ENCODE measurements at regions not wholly inside any gene's neighbourhood (a gene's known extent, or its start where the extent isn't known, plus 50 kb on each side); places are given as distances from the start of the nearest gene placed in this dataset.

- H3K4me3 ChIP-seq (ENCODE audit: low read length): no peak overlapping the region
- H3K27me3 ChIP-seq (ENCODE audit: low read depth, low read length): no peaks in the 10 kb centered on the region
- no peaks in the 10 kb centered on the region for H3K36me3 ChIP-seq (replicated peaks; ENCODE audit: low read depth, low read length)
- H2AFZ ChIP-seq (ENCODE audit: low read depth, low read length): no peak overlapping the region
- no peaks in the 10 kb centered on the region for H3K79me2 ChIP-seq (ENCODE audit: low read length)
- H3K27ac ChIP-seq (ENCODE audit: low read length): no peak overlapping the region
- no peak for TF ChIP-seq CTCF (IDR thresholded peaks at IDR 0.05; ENCODE audit: low read depth, low read length)
- no peak for TF ChIP-seq EZH2phosphoT487 (IDR thresholded peaks at IDR 0.05; ENCODE audit: low read depth)
- H3K4me1 ChIP-seq (ENCODE audit: low read length): no peaks in the 10 kb centered on the region
- no peak overlapping the region for H3K4me2 ChIP-seq (ENCODE audit: low read length)
- H3K9me3 ChIP-seq (ENCODE audit: insufficient read depth, low read length): no peaks in the 10 kb centered on the region
- no peak overlapping the region for H3K9ac ChIP-seq (ENCODE audit: low read length)
- no peaks in the 10 kb centered on the region for H4K20me1 ChIP-seq (ENCODE audit: insufficient read depth, low read length)
These were observed 278.1 kb downstream of the SH3GL2 start for GRCh38 chr9:17856995-17857394.

GRCh38 chr9:17859228-17859627, 280.4 kb downstream of the SH3GL2 start:
- no peaks in the 10 kb centered on the region for H3K4me1 ChIP-seq (ENCODE audit: low read length)
- H3K36me3 ChIP-seq (replicated peaks; ENCODE audit: low read depth, low read length): no peaks in the 10 kb centered on the region
- H3K4me2 ChIP-seq (ENCODE audit: low read length): no peak overlapping the region
- H3K27me3 ChIP-seq (ENCODE audit: low read depth, low read length): no peaks in the 10 kb centered on the region
- H2AFZ ChIP-seq (ENCODE audit: low read depth, low read length): no peak overlapping the region
- TF ChIP-seq CTCF (IDR thresholded peaks at IDR 0.05; ENCODE audit: low read depth, low read length): no peak
- no peak for TF ChIP-seq EZH2phosphoT487 (IDR thresholded peaks at IDR 0.05; ENCODE audit: low read depth)
- no peak overlapping the region for H3K27ac ChIP-seq (ENCODE audit: low read length)
- no peak overlapping the region for H3K9ac ChIP-seq (ENCODE audit: low read length)
- H3K4me3 ChIP-seq (ENCODE audit: low read length): no peak overlapping the region
- H3K9me3 ChIP-seq (ENCODE audit: insufficient read depth, low read length): no peaks in the 10 kb centered on the region
- no peaks in the 10 kb centered on the region for H4K20me1 ChIP-seq (ENCODE audit: insufficient read depth, low read length)
- H3K79me2 ChIP-seq (ENCODE audit: low read length): no peaks in the 10 kb centered on the region

GRCh38 chr9:17859987-17860386, 281.1 kb downstream of the SH3GL2 start:
- TF ChIP-seq CTCF (IDR thresholded peaks at IDR 0.05; ENCODE audit: low read depth, low read length) (no peak), EZH2phosphoT487 (IDR thresholded peaks at IDR 0.05; ENCODE audit: low read depth) (no peak)
- Histone ChIP-seq H3K79me2 (ENCODE audit: low read length) (no peaks in the 10 kb centered on the region), H3K36me3 (replicated peaks; ENCODE audit: low read depth, low read length) (no peaks in the 10 kb centered on the region), H4K20me1 (ENCODE audit: insufficient read depth, low read length) (no peaks in the 10 kb centered on the region), H2AFZ (ENCODE audit: low read depth, low read length) (no peak overlapping the region), H3K4me1 (ENCODE audit: low read length) (no peaks in the 10 kb centered on the region), H3K4me3 (ENCODE audit: low read length) (no peak overlapping the region), H3K9ac (ENCODE audit: low read length) (no peak overlapping the region), H3K27ac (ENCODE audit: low read length) (no peak overlapping the region), H3K9me3 (ENCODE audit: insufficient read depth, low read length) (no peaks in the 10 kb centered on the region), H3K4me2 (ENCODE audit: low read length) (no peak overlapping the region), H3K27me3 (ENCODE audit: low read depth, low read length) (no peaks in the 10 kb centered on the region; the same call in 1 of the 2 replicates)

GRCh38 chr9:17862101-17862500, 283.2 kb downstream of the SH3GL2 start:
- no peaks in the 10 kb centered on the region for H3K4me1 ChIP-seq (ENCODE audit: low read length)
- H3K9me3 ChIP-seq (ENCODE audit: insufficient read depth, low read length): no peaks in the 10 kb centered on the region
- no peak overlapping the region for H2AFZ ChIP-seq (ENCODE audit: low read depth, low read length)
- H3K9ac ChIP-seq (ENCODE audit: low read length): no peak overlapping the region
- H3K4me3 ChIP-seq (ENCODE audit: low read length): no peak overlapping the region
- no peaks in the 10 kb centered on the region; the same call in 1 of the 2 replicates for H3K27me3 ChIP-seq (ENCODE audit: low read depth, low read length)
- no peak for TF ChIP-seq CTCF (IDR thresholded peaks at IDR 0.05; ENCODE audit: low read depth, low read length)
- no peak for TF ChIP-seq EZH2phosphoT487 (IDR thresholded peaks at IDR 0.05; ENCODE audit: low read depth)
- no peaks in the 10 kb centered on the region for H4K20me1 ChIP-seq (ENCODE audit: insufficient read depth, low read length)
- H3K79me2 ChIP-seq (ENCODE audit: low read length): no peaks in the 10 kb centered on the region
- no peak overlapping the region for H3K27ac ChIP-seq (ENCODE audit: low read length)
- no peak overlapping the region for H3K4me2 ChIP-seq (ENCODE audit: low read length)
- no peaks in the 10 kb centered on the region for H3K36me3 ChIP-seq (replicated peaks; ENCODE audit: low read depth, low read length)
